Neural crest cell (in vitro differentiated cells): ENCODE measurements at regions not wholly inside any gene's neighbourhood (a gene's known extent, or its start where the extent isn't known, plus 50 kb on each side); places are given as distances from the start of the nearest gene placed in this dataset.
"Not testable (repeated sequence)": the region's sequence is repeated elsewhere in the genome, so short reads cannot be mapped to it uniquely, and the experiment has no call there.

Experiments used
- DNase-seq: peaks from one replicate; pipeline ENCODE4 v3.0.0; 2021; ENCODE audit warnings: low read depth, mixed read lengths, low spot score
- H3K27ac Mint-ChIP-seq: one replicate; pipeline ENCODE4 v1.8.0; 2021; ENCODE audit warnings: mild to moderate bottlenecking, mixed read lengths; ENCODE audit not compliant: unreplicated experiment
- H3K27me3 Mint-ChIP-seq: 2 replicates; pipeline ENCODE4 v1.8.0; 2021; ENCODE audit warnings: low read depth, mild to moderate bottlenecking, mixed read lengths
- H3K36me3 Mint-ChIP-seq: 2 replicates; pipeline ENCODE4 v1.8.0; 2021; ENCODE audit warnings: low read depth, mild to moderate bottlenecking, mixed read lengths
- H3K4me1 Mint-ChIP-seq: 2 replicates; pipeline ENCODE4 v1.8.0; 2021; ENCODE audit warnings: mixed read lengths
- H3K4me3 Mint-ChIP-seq: one replicate; pipeline ENCODE4 v1.8.0; 2021; ENCODE audit warnings: mild to moderate bottlenecking, mixed read lengths
- H3K9me3 Mint-ChIP-seq: 2 replicates; pipeline ENCODE4 v1.8.0; 2021; ENCODE audit warnings: mixed read lengths
- CTCF ChIP-seq: fragments of 200-600 bp; sonication (generic); conservative IDR thresholded peaks from 2 replicates; pipeline ENCODE4 v1.5.0; 2021; ENCODE audit warnings: antibody characterized with exemption, mild to moderate bottlenecking

DNA sequence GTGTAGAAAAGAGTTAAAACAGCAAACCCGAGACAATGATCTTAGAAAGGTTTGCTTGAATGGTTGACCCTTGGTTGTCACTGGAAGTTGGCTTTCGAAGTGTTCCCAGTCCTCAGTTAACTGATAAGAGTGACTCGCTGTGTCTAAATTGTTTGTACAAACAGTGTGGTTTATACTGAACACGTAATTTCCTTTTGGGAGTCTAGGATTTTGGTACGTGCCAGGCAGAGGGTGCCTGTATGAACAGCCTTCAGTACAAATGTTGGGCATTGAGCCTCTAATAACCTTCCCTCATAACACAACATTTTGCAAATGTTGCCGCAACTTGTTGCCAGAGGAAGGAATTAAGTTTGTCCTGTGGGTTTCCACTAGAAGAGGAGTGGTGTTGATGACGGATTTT is 95.8 kb upstream of the DPP10 start:
- Mint-ChIP-seq H3K4me3 (no peak overlapping the region), H3K27me3 (no peaks in the 10 kb centered on the region), H3K27ac (no peak overlapping the region), H3K4me1 (no peaks in the 10 kb centered on the region), H3K36me3 (no peaks in the 10 kb centered on the region), H3K9me3 (peaks cover 3% of the 10 kb centered on the region)
- DNase-seq: no peak
- no peak for TF ChIP-seq CTCF

DNA sequence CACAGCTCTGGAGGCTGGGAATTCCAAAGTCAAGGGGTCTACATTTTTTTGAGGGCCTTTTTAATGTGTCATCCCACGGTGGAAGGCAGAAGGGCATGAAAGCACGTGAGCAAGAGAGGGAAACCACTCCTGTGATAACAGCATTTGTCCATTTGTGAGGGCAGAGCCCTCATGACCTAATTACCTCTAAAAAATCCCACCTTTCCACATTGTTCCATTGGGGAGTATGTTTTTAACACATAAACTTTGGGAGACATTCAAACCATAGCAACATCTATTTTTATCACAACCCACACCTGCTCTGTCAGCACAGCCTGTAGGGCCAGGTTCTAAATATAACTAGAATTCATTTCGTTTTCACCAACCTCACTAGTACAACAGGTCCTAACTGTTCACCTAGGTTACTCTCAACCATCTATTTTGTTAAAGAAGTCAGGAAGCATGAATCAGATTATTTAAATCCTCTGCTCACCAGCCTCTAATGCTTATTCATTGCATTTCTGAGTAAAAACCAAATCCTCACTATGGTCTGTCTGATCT is 92.2 kb upstream of the DPP10 start:
- no peak for TF ChIP-seq CTCF
- H3K27ac Mint-ChIP-seq: no peak overlapping the region
- H3K4me1 Mint-ChIP-seq: no peaks in the 10 kb centered on the region
- no peaks in the 10 kb centered on the region for H3K27me3 Mint-ChIP-seq
- peaks cover 3% of the 10 kb centered on the region for H3K9me3 Mint-ChIP-seq
- DNase-seq: no peak
- no peak overlapping the region for H3K4me3 Mint-ChIP-seq
- no peaks in the 10 kb centered on the region for H3K36me3 Mint-ChIP-seq

- Mint-ChIP-seq H3K4me1 (no peaks in the 10 kb centered on the region), H3K27ac (no peak overlapping the region), H3K36me3 (no peaks in the 10 kb centered on the region), H3K4me3 (no peak overlapping the region), H3K9me3 (peaks cover 3% of the 10 kb centered on the region), H3K27me3 (no peaks in the 10 kb centered on the region)
- TF ChIP-seq CTCF: no peak
- DNase-seq: no peak
Observed at GRCh38 chr2:114352988-114353387, 89.5 kb upstream of the DPP10 start.

- Mint-ChIP-seq H3K9me3 (peaks cover 3% of the 10 kb centered on the region), H3K36me3 (no peaks in the 10 kb centered on the region), H3K27me3 (no peaks in the 10 kb centered on the region), H3K4me1 (no peaks in the 10 kb centered on the region), H3K27ac (no peak overlapping the region), H3K4me3 (no peak overlapping the region)
- TF ChIP-seq CTCF: no peak
- DNase-seq: no peak
Observed at GRCh38 chr2:114354199-114354598, 88.2 kb upstream of the DPP10 start.

- H3K27me3 Mint-ChIP-seq: no peaks in the 10 kb centered on the region
- no peaks in the 10 kb centered on the region for H3K4me1 Mint-ChIP-seq
- TF ChIP-seq CTCF: no peak
- H3K4me3 Mint-ChIP-seq: no peak overlapping the region
- H3K27ac Mint-ChIP-seq: no peak overlapping the region
- DNase-seq: no peak
- H3K9me3 Mint-ChIP-seq: peaks cover 11% of the 10 kb centered on the region
- peaks cover 4% of the 10 kb centered on the region for H3K36me3 Mint-ChIP-seq
Observed at GRCh38 chr2:114368705-114369104, 73.7 kb upstream of the DPP10 start.

GRCh38 chr2:114371721-114372120 is 70.7 kb upstream of the DPP10 start:
- not testable (repeated sequence) for H3K4me3 Mint-ChIP-seq, H3K36me3 Mint-ChIP-seq, H3K4me1 Mint-ChIP-seq, H3K27ac Mint-ChIP-seq, H3K27me3 Mint-ChIP-seq, DNase-seq
- peaks cover 14% of the 10 kb centered on the region for H3K9me3 Mint-ChIP-seq
